WTC11 (cell line): ENCODE measurements at regions not wholly inside any gene's neighbourhood (a gene's known extent, or its start where the extent isn't known, plus 50 kb on each side); places are given as distances from the start of the nearest gene placed in this dataset.
A peak's percentile ranks its signal among the peaks of the same experiment; 100 is the strongest.

Experiments
- ATAC-seq: fragments of 200-7000 bp; cut with Tn5 transposase; 2 replicates; pipeline ENCODE4 v1.10.0; 2021; ENCODE audit warnings: mild to moderate bottlenecking, moderate library complexity
- CTCF ChIA-PET: fragments of 300-600 bp; sonication (Branson Sonifier 250); formaldehyde crosslinking; loops from one replicate; lab custom pipeline; 2021; ENCODE audit warnings: antibody characterized with exemption; lab: Charles Lee
- POLR2A ChIA-PET: fragments of 350-600 bp; sonication (Branson Sonifier 250); formaldehyde crosslinking; loops from one replicate; lab custom pipeline; 2021; ENCODE audit warnings: antibody characterized with exemption; lab: Charles Lee
- DNase-seq: peaks from one replicate; pipeline ENCODE4 v3.0.0; 2021; ENCODE audit warnings: low spot score
- H3K27ac Mint-ChIP-seq: 2 replicates; pipeline ENCODE4 v1.8.0; 2021; ENCODE audit warnings: mixed read lengths
- H3K27me3 Mint-ChIP-seq: 2 replicates; pipeline ENCODE4 v1.8.0; 2021; ENCODE audit warnings: low read depth, mild to moderate bottlenecking, moderate library complexity, mixed read lengths
- H3K36me3 Mint-ChIP-seq: 2 replicates; pipeline ENCODE4 v1.8.0; 2021; ENCODE audit warnings: mixed read lengths
- H3K4me1 Mint-ChIP-seq: 2 replicates; pipeline ENCODE4 v1.8.0; 2022; ENCODE audit warnings: mixed read lengths
- H3K4me3 Mint-ChIP-seq: 2 replicates; pipeline ENCODE4 v1.8.0; 2021; ENCODE audit warnings: mild to moderate bottlenecking, moderate library complexity, mixed read lengths
- H3K9me3 Mint-ChIP-seq: 2 replicates; pipeline ENCODE4 v1.8.0; 2021; ENCODE audit warnings: mixed read lengths
- ATF1 ChIP-seq: sonication (generic); formaldehyde crosslinking; IDR thresholded peaks from 2 replicates; pipeline ENCODE4 v1.8.1; 2023; ENCODE audit warnings: mild to moderate bottlenecking, moderate library complexity, missing genetic modification reagents
- CREM ChIP-seq: sonication (generic); formaldehyde crosslinking; IDR thresholded peaks from 2 replicates; pipeline ENCODE4 v1.8.1; 2022; ENCODE audit warnings: mild to moderate bottlenecking, missing genetic modification reagents, moderate library complexity
- FOXJ3 ChIP-seq: sonication (generic); formaldehyde crosslinking; IDR thresholded peaks from 2 replicates; pipeline ENCODE4 v1.9.0; 2021; ENCODE audit warnings: missing genetic modification reagents, mild to moderate bottlenecking, borderline replicate concordance
- IRF2 ChIP-seq: sonication (generic); formaldehyde crosslinking; IDR thresholded peaks from 2 replicates; pipeline ENCODE4 v1.8.0; 2022; ENCODE audit warnings: low read depth, missing genetic modification reagents, borderline replicate concordance
- NR1H2 ChIP-seq: sonication (generic); formaldehyde crosslinking; IDR thresholded peaks from 2 replicates; pipeline ENCODE4 v1.9.0; 2021; ENCODE audit warnings: mild to moderate bottlenecking, moderate library complexity, missing genetic modification reagents
- SMAD4 ChIP-seq: sonication (generic); formaldehyde crosslinking; IDR thresholded peaks from 2 replicates; pipeline ENCODE4 v1.8.0; 2022; ENCODE audit warnings: mild to moderate bottlenecking, missing genetic modification reagents
- SP1 ChIP-seq: sonication (generic); formaldehyde crosslinking; conservative IDR thresholded peaks from 2 replicates; pipeline ENCODE4 v1.8.1; 2022; ENCODE audit warnings: missing genetic modification reagents
- ZNF219 ChIP-seq: sonication (generic); formaldehyde crosslinking; IDR thresholded peaks from 2 replicates; pipeline ENCODE4 v1.8.0; 2023; ENCODE audit warnings: missing genetic modification reagents, mild to moderate bottlenecking, borderline replicate concordance
- ZNF317 ChIP-seq: sonication (generic); formaldehyde crosslinking; IDR thresholded peaks from 2 replicates; pipeline ENCODE4 v1.8.1; 2023; ENCODE audit warnings: low read depth, mild to moderate bottlenecking, moderate library complexity, missing genetic modification reagents, borderline replicate concordance
- TF ChIP-seq, protein P1 (sequence below): fragments of 250-450 bp; sonication (Bioruptor Pico); IDR thresholded peaks from 2 replicates; pipeline ENCODE4 v1.9.0; 2021; ENCODE audit warnings: moderate library complexity, mild to moderate bottlenecking, inconsistent platforms, borderline replicate concordance
- TF ChIP-seq, protein P2 (sequence below): sonication (generic); formaldehyde crosslinking; IDR thresholded peaks from 2 replicates; pipeline ENCODE4 v1.8.1; 2023; ENCODE audit warnings: mild to moderate bottlenecking, missing genetic modification reagents, borderline replicate concordance
- TF ChIP-seq, protein P3 (sequence below): sonication (generic); formaldehyde crosslinking; IDR thresholded peaks from 2 replicates; pipeline ENCODE4 v1.8.1; 2022; ENCODE audit warnings: mild to moderate bottlenecking, missing genetic modification reagents, moderate library complexity, borderline replicate concordance
- TF ChIP-seq, protein P4 (sequence below): fragments of 250-450 bp; sonication (Bioruptor Pico); IDR thresholded peaks from 2 replicates; pipeline ENCODE4 v2.1.2; 2022; ENCODE audit warnings: mild to moderate bottlenecking, moderate library complexity

DNA sequence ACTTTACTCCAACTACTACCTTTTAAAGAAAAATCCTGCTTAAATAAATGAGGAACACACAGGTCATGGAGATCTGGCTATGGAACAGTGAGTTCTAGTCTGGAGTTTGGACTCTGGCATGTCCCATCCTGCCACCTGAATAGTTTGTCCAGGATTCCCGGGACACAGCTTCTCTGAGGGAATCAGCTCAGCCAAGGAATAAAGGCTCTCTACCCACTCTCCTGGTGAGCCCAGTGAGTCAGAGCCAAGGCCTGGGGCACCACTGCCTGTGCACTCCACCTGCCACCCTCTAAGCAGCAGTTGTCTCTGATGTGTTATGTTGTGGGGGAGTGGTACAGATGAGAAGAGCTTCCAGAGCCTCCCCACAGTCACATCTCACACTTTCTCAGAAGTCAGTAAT lies 113.5 kb downstream of the HTR5A start:
- no peak overlapping the region for H3K27ac Mint-ChIP-seq
- H3K27me3 Mint-ChIP-seq = peaks cover 17% of the 10 kb centered on the region
- DNase-seq = no peak
- H3K4me1 Mint-ChIP-seq = no peaks in the 10 kb centered on the region
- no peak for TF ChIP-seq SP1 (CRISPR knock-in tag)
- TF ChIP-seq, all 79 proteins: peak for 0
- H3K36me3 Mint-ChIP-seq = peaks cover 47% of the 10 kb centered on the region
- CTCF ChIA-PET = no interaction called here
- POLR2A ChIA-PET = no interaction called here
- peaks cover 70% of the 10 kb centered on the region for H3K9me3 Mint-ChIP-seq
- ATAC-seq = no peak
- H3K4me3 Mint-ChIP-seq = no peak overlapping the region

DNA sequence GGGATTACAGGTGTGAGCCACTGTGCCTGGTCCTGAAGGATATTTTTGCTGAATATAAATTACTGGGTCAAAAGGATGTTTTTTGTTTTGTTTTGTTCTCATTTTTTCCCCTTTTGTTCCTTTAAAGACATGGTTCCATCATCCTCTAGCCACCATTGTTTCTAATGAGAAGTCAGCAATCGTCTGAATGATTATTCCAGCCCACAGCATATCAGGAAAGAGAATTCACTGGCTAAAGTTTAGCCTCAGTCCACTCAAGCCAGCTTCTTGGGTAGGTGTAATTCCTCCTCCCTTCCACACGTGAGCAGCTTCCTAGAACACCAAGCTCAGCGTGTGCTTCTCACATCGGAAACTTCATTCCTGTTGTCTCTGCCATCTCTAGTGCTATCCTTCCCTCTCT lies 112.8 kb upstream of the INSIG1 start:
- TF ChIP-seq SMAD4 (CRISPR knock-in tag) (no peak), ZNF317 (CRISPR knock-in tag) (peak; percentile 98)
- POLR2A ChIA-PET = no interaction called here
- DNase-seq (no peak), ATAC-seq (no peak)
- Mint-ChIP-seq H3K36me3 (peaks cover 47% of the 10 kb centered on the region), H3K27ac (no peak overlapping the region), H3K9me3 (peaks cover 64% of the 10 kb centered on the region), H3K4me1 (no peaks in the 10 kb centered on the region), H3K4me3 (no peak overlapping the region), H3K27me3 (peaks cover 17% of the 10 kb centered on the region)
- CTCF ChIA-PET = no interaction called here

DNA sequence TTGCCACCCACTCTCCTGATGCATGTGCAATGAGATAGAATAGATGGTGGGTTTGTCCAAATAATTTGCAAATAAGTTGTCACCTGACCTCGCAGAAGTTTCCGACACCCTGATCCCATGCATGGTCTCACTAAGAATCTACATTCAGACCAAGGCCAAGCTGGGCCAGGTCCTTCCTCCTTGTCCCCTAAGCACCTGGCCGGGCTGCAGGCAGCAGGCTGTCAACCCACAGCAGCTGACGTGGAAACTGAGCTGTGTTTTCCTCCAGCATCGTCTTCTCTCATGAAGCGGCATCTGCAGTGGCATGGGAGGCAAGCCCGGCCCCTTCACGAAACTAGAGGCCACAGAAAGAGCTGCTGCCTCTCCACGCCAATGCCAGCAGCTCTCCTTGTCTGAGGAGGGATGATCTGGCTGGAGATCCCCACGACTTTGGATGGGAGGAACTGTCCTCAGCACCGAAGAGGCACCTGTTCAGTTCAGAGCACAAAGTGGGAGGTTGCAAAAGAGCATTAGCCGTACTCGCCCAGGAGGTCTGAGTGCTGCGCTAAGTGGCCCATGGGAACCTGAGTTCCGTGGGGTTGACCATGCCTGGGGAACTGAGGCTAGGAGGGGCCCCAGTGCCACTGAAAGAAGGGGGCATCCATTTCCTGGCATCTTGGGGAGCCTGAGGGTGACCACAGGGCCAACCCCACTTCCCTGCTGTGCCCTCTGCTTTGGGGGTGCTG lies 110.5 kb upstream of the INSIG1 start:
- H3K4me3 Mint-ChIP-seq = no peak overlapping the region
- no peak for DNase-seq
- H3K27ac Mint-ChIP-seq = no peak overlapping the region
- ChIA-PET POLR2A (interaction anchor here (0.6 kb wide), 1 partner anchor 259 kb away, joined by 3 read pairs; no protein-coding TSS in a partner anchor), CTCF (no interaction called here)
- peaks cover 49% of the 10 kb centered on the region for H3K9me3 Mint-ChIP-seq
- TF ChIP-seq, protein P1, sequence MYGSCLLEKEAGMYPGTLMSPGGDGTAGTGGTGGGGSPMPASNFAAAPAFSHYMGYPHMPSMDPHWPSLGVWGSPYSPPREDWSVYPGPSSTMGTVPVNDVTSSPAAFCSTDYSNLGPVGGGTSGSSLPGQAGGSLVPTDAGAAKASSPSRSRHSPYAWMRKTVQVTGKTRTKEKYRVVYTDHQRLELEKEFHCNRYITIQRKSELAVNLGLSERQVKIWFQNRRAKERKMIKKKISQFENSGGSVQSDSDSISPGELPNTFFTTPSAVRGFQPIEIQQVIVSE (CRISPR knock-in tag) = no peak
- TF ChIP-seq, protein P2, sequence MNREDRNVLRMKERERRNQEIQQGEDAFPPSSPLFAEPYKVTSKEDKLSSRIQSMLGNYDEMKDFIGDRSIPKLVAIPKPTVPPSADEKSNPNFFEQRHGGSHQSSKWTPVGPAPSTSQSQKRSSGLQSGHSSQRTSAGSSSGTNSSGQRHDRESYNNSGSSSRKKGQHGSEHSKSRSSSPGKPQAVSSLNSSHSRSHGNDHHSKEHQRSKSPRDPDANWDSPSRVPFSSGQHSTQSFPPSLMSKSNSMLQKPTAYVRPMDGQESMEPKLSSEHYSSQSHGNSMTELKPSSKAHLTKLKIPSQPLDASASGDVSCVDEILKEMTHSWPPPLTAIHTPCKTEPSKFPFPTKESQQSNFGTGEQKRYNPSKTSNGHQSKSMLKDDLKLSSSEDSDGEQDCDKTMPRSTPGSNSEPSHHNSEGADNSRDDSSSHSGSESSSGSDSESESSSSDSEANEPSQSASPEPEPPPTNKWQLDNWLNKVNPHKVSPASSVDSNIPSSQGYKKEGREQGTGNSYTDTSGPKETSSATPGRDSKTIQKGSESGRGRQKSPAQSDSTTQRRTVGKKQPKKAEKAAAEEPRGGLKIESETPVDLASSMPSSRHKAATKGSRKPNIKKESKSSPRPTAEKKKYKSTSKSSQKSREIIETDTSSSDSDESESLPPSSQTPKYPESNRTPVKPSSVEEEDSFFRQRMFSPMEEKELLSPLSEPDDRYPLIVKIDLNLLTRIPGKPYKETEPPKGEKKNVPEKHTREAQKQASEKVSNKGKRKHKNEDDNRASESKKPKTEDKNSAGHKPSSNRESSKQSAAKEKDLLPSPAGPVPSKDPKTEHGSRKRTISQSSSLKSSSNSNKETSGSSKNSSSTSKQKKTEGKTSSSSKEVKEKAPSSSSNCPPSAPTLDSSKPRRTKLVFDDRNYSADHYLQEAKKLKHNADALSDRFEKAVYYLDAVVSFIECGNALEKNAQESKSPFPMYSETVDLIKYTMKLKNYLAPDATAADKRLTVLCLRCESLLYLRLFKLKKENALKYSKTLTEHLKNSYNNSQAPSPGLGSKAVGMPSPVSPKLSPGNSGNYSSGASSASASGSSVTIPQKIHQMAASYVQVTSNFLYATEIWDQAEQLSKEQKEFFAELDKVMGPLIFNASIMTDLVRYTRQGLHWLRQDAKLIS (CRISPR knock-in tag) = no peak
- TF ChIP-seq NR1H2 (CRISPR knock-in tag) (no peak), IRF2 (CRISPR knock-in tag) (no peak)
- H3K36me3 Mint-ChIP-seq = peaks cover 41% of the 10 kb centered on the region
- no peak for ATAC-seq
- H3K4me1 Mint-ChIP-seq = peaks cover 5% of the 10 kb centered on the region
- H3K27me3 Mint-ChIP-seq = peaks cover 25% of the 10 kb centered on the region

DNA sequence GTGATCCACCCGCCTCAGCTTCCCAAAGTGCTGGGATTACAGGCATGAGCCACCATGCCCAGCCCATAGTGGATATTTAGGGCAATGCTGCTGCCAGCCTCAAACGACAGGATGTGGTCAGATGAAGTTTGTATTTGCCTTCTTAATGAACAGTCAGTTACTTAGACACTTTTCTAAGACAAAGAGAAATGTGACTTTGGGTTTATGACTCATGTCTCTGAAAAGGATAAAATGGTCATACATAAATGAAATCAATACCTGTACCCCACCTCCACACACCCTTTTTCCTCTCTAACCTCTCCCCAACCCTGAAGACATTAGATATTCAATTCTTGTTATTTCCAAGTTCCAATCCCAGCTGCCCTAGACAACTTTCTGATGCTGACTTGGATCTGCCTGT lies 109.3 kb upstream of the INSIG1 start:
- H3K4me1 Mint-ChIP-seq = peaks cover 5% of the 10 kb centered on the region
- peaks cover 41% of the 10 kb centered on the region for H3K36me3 Mint-ChIP-seq
- POLR2A ChIA-PET = no interaction called here
- no peak overlapping the region for H3K27ac Mint-ChIP-seq
- ATAC-seq = no peak
- no peak overlapping the region for H3K4me3 Mint-ChIP-seq
- H3K27me3 Mint-ChIP-seq = peaks cover 29% of the 10 kb centered on the region
- CTCF ChIA-PET = interaction anchor here (0.7 to 3.2 kb wide), 2 partner anchors 108 to 201 kb away, joined by 3 to 18 read pairs; partner anchors contain the start of gene INSIG1
- H3K9me3 Mint-ChIP-seq = peaks cover 45% of the 10 kb centered on the region
- DNase-seq = no peak
- no peak for TF ChIP-seq FOXJ3 (CRISPR knock-in tag)
- TF ChIP-seq ZNF219 (CRISPR knock-in tag) = no peak
- TF ChIP-seq, protein P3, sequence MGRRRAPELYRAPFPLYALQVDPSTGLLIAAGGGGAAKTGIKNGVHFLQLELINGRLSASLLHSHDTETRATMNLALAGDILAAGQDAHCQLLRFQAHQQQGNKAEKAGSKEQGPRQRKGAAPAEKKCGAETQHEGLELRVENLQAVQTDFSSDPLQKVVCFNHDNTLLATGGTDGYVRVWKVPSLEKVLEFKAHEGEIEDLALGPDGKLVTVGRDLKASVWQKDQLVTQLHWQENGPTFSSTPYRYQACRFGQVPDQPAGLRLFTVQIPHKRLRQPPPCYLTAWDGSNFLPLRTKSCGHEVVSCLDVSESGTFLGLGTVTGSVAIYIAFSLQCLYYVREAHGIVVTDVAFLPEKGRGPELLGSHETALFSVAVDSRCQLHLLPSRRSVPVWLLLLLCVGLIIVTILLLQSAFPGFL (CRISPR knock-in tag) = no peak
- TF ChIP-seq CREM (CRISPR knock-in tag) = no peak
- TF ChIP-seq, protein P4, sequence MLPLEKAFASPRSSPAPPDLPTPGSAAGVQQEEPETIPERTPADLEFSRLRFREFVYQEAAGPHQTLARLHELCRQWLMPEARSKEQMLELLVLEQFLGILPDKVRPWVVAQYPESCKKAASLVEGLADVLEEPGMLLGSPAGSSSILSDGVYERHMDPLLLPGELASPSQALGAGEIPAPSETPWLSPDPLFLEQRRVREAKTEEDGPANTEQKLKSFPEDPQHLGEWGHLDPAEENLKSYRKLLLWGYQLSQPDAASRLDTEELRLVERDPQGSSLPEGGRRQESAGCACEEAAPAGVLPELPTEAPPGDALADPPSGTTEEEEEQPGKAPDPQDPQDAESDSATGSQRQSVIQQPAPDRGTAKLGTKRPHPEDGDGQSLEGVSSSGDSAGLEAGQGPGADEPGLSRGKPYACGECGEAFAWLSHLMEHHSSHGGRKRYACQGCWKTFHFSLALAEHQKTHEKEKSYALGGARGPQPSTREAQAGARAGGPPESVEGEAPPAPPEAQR (CRISPR knock-in tag) = no peak
- no peak for TF ChIP-seq ATF1 (CRISPR knock-in tag)
